Transverse colon (tissue), 3 donors: ENCODE measurements at regions not wholly inside any gene's neighbourhood (a gene's known extent, or its start where the extent isn't known, plus 50 kb on each side); places are given as distances from the start of the nearest gene placed in this dataset.

Source experiments
- EP300 ChIP-seq: sonication (generic); formaldehyde crosslinking; IDR thresholded peaks from one replicate; pipeline ENCODE4 v1.6.1; 2017; ENCODE audit warnings: antibody characterized with exemption, low read depth
- POLR2A ChIP-seq: fragments of 450-650 bp; IDR thresholded peaks from one replicate; pipeline ENCODE4 v1.6.1; 2016; ENCODE audit warnings: antibody characterized with exemption, mild to moderate bottlenecking, moderate library complexity
- TF ChIP-seq, protein P1 (sequence below), 5 experiments: fragments of 200-600 bp in 3 of 5; fragments of 450-650 bp in 2 of 5; sonication (generic) in 3 of 5; IDR thresholded peaks; 1 replicate in 2 of 5; 2 replicates in 3 of 5; pipeline ENCODE4 v1.5.1; 2016 to 2017; ENCODE audit warnings: antibody characterized with exemption in 5 of 5, inconsistent platforms in 3 of 5, mild to moderate bottlenecking in 2 of 5, moderate library complexity in 1 of 5

DNA sequence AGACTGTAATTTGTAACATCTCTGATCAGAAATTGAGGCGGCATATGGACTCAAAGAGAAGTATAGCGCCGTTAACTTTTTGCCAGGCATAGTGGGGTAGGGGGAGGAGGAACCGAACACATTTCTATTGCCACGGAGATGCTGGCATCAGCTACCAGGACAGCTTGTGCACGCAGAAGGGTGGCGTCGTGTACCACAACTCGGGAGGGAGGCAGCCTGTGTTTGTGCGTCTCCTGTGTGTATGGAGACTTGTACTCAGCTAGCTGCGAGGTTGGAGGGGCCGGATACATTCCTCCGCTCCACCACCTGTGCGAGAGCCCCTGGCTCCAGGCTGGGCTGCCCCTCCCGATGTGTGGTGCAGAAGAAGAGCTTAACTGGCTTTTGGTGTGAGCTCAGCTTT is 634.8 kb downstream of the TYW1 start:
- TF ChIP-seq, protein P1, sequence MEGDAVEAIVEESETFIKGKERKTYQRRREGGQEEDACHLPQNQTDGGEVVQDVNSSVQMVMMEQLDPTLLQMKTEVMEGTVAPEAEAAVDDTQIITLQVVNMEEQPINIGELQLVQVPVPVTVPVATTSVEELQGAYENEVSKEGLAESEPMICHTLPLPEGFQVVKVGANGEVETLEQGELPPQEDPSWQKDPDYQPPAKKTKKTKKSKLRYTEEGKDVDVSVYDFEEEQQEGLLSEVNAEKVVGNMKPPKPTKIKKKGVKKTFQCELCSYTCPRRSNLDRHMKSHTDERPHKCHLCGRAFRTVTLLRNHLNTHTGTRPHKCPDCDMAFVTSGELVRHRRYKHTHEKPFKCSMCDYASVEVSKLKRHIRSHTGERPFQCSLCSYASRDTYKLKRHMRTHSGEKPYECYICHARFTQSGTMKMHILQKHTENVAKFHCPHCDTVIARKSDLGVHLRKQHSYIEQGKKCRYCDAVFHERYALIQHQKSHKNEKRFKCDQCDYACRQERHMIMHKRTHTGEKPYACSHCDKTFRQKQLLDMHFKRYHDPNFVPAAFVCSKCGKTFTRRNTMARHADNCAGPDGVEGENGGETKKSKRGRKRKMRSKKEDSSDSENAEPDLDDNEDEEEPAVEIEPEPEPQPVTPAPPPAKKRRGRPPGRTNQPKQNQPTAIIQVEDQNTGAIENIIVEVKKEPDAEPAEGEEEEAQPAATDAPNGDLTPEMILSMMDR (IDR thresholded peaks at IDR 0.05) = no peak
- TF ChIP-seq POLR2A = no peak
- no peak for TF ChIP-seq EP300
